H1 (cell line): ENCODE measurements at regions not wholly inside any gene's neighbourhood (a gene's known extent, or its start where the extent isn't known, plus 50 kb on each side); places are given as distances from the start of the nearest gene placed in this dataset.
A peak's percentile ranks its signal among the peaks of the same experiment; 100 is the strongest.

Experiments used
- CEBPB ChIP-seq: IDR thresholded peaks from 2 replicates; pipeline ENCODE4 v1.6.1; 2012; ENCODE audit warnings: low read depth, low read length
- CTCF ChIP-seq, 3 experiments: IDR thresholded peaks; 1 replicate in 2 of 3; 2 replicates in 1 of 3; pipeline versions ENCODE4 v1.5.1 to v1.6.1; 2011; ENCODE audit warnings: low read length in 3 of 3, mild to moderate bottlenecking in 3 of 3, inconsistent platforms in 2 of 3, low read depth in 1 of 3, moderate library complexity in 1 of 3; ENCODE audit not compliant: insufficient read depth in 1 of 3; ENCODE audit errors: control extremely low read depth in 1 of 3
- EP300 ChIP-seq, 2 experiments: IDR thresholded peaks; 1 replicate in 1 of 2; 2 replicates in 1 of 2; pipeline ENCODE4 v1.6.1; 2011 to 2012; ENCODE audit warnings: low read depth in 2 of 2, low read length in 2 of 2, mild to moderate bottlenecking in 2 of 2, borderline replicate concordance in 1 of 2, inconsistent platforms in 1 of 2, moderate library complexity in 1 of 2
- EZH2 ChIP-seq: fragments of 200-600 bp; sonication (generic); IDR thresholded peaks from 2 replicates; pipeline ENCODE4 v1.7.1; 2012; ENCODE audit warnings: low read depth, mild to moderate bottlenecking, moderate library complexity, low read length, inconsistent platforms; ENCODE audit not compliant: severe bottlenecking
- HDAC6 ChIP-seq: IDR thresholded peaks from one replicate; pipeline ENCODE4 v1.7.1; 2012; ENCODE audit warnings: low read depth, mild to moderate bottlenecking, inconsistent platforms, low read length, moderate library complexity
- JUN ChIP-seq: IDR thresholded peaks from 2 replicates; pipeline ENCODE4 v1.6.1; 2011; ENCODE audit warnings: low read depth, mild to moderate bottlenecking, improper control_type of control experiment, low read length
- JUND ChIP-seq: IDR thresholded peaks from 2 replicates; pipeline ENCODE4 v1.6.1; 2011; ENCODE audit warnings: mild to moderate bottlenecking, improper control_type of control experiment, low read length
- KDM1A ChIP-seq: fragments of 200-600, 300-600 bp; sonication (generic); IDR thresholded peaks from 2 replicates; pipeline ENCODE4 v1.7.1; 2016; ENCODE audit warnings: mild to moderate bottlenecking, low read length, borderline replicate concordance
- POLR2A ChIP-seq, 2 experiments: IDR thresholded peaks; 1 replicate in 1 of 2; 2 replicates in 1 of 2; pipeline ENCODE4 v1.6.1; 2011; ENCODE audit warnings: low read depth in 2 of 2, low read length in 2 of 2, mild to moderate bottlenecking in 2 of 2; ENCODE audit errors: control extremely low read depth in 1 of 2
- POLR2AphosphoS5 ChIP-seq: IDR thresholded peaks from 2 replicates; pipeline ENCODE4 v1.6.1; 2011; ENCODE audit warnings: low read depth, low read length
- TAF1 ChIP-seq: IDR thresholded peaks from 2 replicates; pipeline ENCODE4 v1.6.1; 2011; ENCODE audit warnings: mild to moderate bottlenecking, low read depth, low read length

DNA sequence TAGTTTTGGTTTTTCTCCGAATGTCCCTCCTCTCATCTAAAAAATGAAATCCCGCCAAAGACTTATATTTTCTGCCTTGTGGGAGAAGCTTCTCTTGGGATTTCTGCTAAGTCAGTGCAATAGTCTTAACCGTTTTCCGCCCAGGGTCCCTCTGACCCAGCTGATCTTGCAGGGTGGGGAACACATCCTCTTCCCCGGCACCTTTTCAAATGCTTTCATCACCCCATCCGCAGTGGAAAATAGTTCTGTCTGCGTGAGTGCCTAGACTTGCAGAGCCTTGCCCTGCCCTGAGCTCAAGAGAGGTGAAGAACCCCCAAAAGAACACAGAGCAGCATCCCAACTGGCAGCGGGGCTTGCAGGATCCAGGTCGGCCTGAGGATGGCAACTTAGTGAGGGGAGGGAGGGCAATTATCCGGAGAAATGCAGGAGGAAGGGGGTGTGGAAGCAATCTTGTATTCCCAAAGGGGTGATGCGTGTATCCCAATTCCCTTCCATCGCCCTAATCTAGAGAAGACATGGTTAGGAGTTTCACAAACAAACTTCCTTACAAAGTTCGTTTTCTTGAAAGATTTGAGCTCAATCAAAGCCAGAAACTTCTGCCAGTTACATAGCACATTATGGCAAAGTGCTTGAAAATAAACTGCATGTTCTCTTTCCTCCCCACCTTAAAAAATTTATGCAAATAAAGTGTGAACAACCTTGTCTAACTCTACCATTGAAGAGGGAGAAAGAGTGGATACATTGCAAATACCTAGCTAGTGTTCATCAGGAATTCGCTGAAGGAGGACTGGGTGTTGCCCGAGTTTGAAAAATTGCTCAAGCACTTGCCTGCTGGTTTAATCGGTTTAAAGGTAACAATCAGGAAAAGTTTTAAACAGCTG, 79.9 kb downstream of the NR2F2 start:
- TF ChIP-seq CTCF (IDR thresholded peaks at IDR 0.05; ENCODE audit: control extremely low read depth in 1 of 3, insufficient read depth in 1 of 3, low read depth in 1 of 3, low read length in 3 of 3) (no peak), POLR2A (IDR thresholded peaks at IDR 0.05; ENCODE audit: control extremely low read depth in 1 of 2, low read depth in 2 of 2, low read length in 2 of 2) (no peak), POLR2AphosphoS5 (no peak), JUND (no peak), EZH2 (peak; percentile 86), JUN (no peak), TAF1 (no peak), KDM1A (no peak), EP300 (IDR thresholded peaks at IDR 0.05; ENCODE audit: borderline replicate concordance in 1 of 2, low read depth in 2 of 2, low read length in 2 of 2) (no peak), CEBPB (no peak), HDAC6 (no peak)
